ENCODE measurements at regions not wholly inside any gene's neighbourhood (a gene's known extent, or its start where the extent isn't known, plus 50 kb on each side); places are given as distances from the start of the nearest gene placed in this dataset.

DNA sequence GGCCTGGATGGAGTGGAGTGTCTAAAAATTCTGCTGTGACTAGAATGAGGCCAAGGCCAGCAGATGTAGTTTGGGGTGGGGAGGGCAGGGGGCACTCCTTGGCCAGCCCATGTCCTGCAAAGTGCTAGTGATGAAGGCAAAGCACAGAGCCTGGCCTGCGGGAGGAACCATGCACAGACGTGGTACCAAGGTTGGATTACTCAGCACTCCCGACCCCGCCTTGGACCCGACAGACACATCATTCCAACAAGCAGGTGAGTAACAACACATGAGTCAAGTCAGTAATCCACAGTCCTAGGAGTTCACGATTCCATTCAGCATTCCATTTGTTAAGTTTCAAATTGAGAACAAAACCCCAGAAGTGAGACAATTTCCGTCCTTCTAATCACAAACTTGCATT, 317.3 kb downstream of the TCERG1L start:
- no peak for TF ChIP-seq POLR2A (IDR thresholded peaks at IDR 0.05)
- TF ChIP-seq, protein P1, sequence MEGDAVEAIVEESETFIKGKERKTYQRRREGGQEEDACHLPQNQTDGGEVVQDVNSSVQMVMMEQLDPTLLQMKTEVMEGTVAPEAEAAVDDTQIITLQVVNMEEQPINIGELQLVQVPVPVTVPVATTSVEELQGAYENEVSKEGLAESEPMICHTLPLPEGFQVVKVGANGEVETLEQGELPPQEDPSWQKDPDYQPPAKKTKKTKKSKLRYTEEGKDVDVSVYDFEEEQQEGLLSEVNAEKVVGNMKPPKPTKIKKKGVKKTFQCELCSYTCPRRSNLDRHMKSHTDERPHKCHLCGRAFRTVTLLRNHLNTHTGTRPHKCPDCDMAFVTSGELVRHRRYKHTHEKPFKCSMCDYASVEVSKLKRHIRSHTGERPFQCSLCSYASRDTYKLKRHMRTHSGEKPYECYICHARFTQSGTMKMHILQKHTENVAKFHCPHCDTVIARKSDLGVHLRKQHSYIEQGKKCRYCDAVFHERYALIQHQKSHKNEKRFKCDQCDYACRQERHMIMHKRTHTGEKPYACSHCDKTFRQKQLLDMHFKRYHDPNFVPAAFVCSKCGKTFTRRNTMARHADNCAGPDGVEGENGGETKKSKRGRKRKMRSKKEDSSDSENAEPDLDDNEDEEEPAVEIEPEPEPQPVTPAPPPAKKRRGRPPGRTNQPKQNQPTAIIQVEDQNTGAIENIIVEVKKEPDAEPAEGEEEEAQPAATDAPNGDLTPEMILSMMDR (IDR thresholded peaks at IDR 0.05): no peak

Measured in ovary (tissue), 3 donors.